Central memory CD8-positive, alpha-beta T cell (primary cell): ENCODE measurements at regions not wholly inside any gene's neighbourhood (a gene's known extent, or its start where the extent isn't known, plus 50 kb on each side); places are given as distances from the start of the nearest gene placed in this dataset.
"Not testable (repeated sequence)": the region's sequence is repeated elsewhere in the genome, so short reads cannot be mapped to it uniquely, and the experiment has no call there.

ENCODE experiments used
- ATAC-seq: fragments of 150-1000 bp; cut with Tn5 transposase; replicated peaks from 2 replicates; pipeline ENCODE4 v1.10.0; 2022; ENCODE audit warnings: mild to moderate bottlenecking, moderate FRiP score, moderate number of reproducible peaks; ENCODE audit not compliant: poor library complexity, severe bottlenecking; ENCODE audit errors: extremely low read depth
- DNase-seq, 2 donors: peaks; one replicate each; pipeline ENCODE4 v3.0.0; 2021; ENCODE audit warnings: low spot score in 2 of 2
- H3K27ac Mint-ChIP-seq: one replicate; pipeline ENCODE4 v1.8.0; 2022; ENCODE audit warnings: low read depth, mild to moderate bottlenecking, moderate library complexity, mixed read lengths
- H3K27me3 Mint-ChIP-seq: one replicate; pipeline ENCODE4 v1.8.0; 2022; ENCODE audit warnings: mixed read lengths
- H3K36me3 Mint-ChIP-seq: one replicate; pipeline ENCODE4 v1.8.0; 2022; ENCODE audit warnings: mild to moderate bottlenecking, moderate library complexity, mixed read lengths; ENCODE audit not compliant: insufficient read depth
- H3K4me1 Mint-ChIP-seq: one replicate; pipeline ENCODE4 v1.8.0; 2022; ENCODE audit warnings: mixed read lengths
- H3K4me3 Mint-ChIP-seq: one replicate; pipeline ENCODE4 v1.8.0; 2022; ENCODE audit warnings: mild to moderate bottlenecking, moderate library complexity, mixed read lengths
- H3K9me3 Mint-ChIP-seq: one replicate; pipeline ENCODE4 v1.8.0; 2022; ENCODE audit warnings: mixed read lengths

GRCh38 chr5:131107128-131107527 is 57.9 kb downstream of the HINT1 start:
- DNase-seq (no peak), ATAC-seq (peak; percentile 36)
- H3K4me3 Mint-ChIP-seq: peak overlapping the region; percentile 0
- H3K27me3 Mint-ChIP-seq: no peaks in the 10 kb centered on the region
- H3K27ac Mint-ChIP-seq: peak overlapping the region; percentile 32
- peaks cover 19% of the 10 kb centered on the region for H3K4me1 Mint-ChIP-seq
- peaks cover 1% of the 10 kb centered on the region for H3K36me3 Mint-ChIP-seq
- H3K9me3 Mint-ChIP-seq: no peaks in the 10 kb centered on the region

GRCh38 chr5:131104169-131104808 is 60.8 kb downstream of the HINT1 start:
- Mint-ChIP-seq H3K27ac (no peak overlapping the region), H3K27me3 (no peaks in the 10 kb centered on the region), H3K9me3 (no peaks in the 10 kb centered on the region), H3K36me3 (peaks cover 1% of the 10 kb centered on the region), H3K4me1 (peaks cover 15% of the 10 kb centered on the region), H3K4me3 (no peak overlapping the region)
- no peak for DNase-seq
- ATAC-seq: no peak

- no peak for DNase-seq
- Mint-ChIP-seq H3K36me3 (no peaks in the 10 kb centered on the region), H3K4me3 (no peak overlapping the region), H3K4me1 (no peaks in the 10 kb centered on the region), H3K27ac (peak overlapping the region; percentile 10), H3K9me3 (peaks cover 4% of the 10 kb centered on the region), H3K27me3 (peaks cover 17% of the 10 kb centered on the region)
- no peak for ATAC-seq
These were observed 68.0 kb downstream of the HINT1 start for GRCh38 chr5:131096774-131097710.

GRCh38 chr5:131095561-131095960 is 69.5 kb downstream of the HINT1 start:
- not testable (repeated sequence) for DNase-seq, H3K36me3 Mint-ChIP-seq, H3K9me3 Mint-ChIP-seq, H3K4me1 Mint-ChIP-seq, H3K4me3 Mint-ChIP-seq, ATAC-seq, H3K27ac Mint-ChIP-seq
- H3K27me3 Mint-ChIP-seq: peaks cover 17% of the 10 kb centered on the region

GRCh38 chr5:131084436-131084835 is 80.6 kb downstream of the HINT1 start:
- no peak for ATAC-seq
- H3K4me3 Mint-ChIP-seq: no peak overlapping the region
- no peak for DNase-seq
- no peak overlapping the region for H3K27ac Mint-ChIP-seq
- peaks cover 6% of the 10 kb centered on the region for H3K9me3 Mint-ChIP-seq
- peaks cover 40% of the 10 kb centered on the region for H3K27me3 Mint-ChIP-seq
- no peaks in the 10 kb centered on the region for H3K4me1 Mint-ChIP-seq
- no peaks in the 10 kb centered on the region for H3K36me3 Mint-ChIP-seq

- DNase-seq (no peak), ATAC-seq (no peak)
- H3K27me3 Mint-ChIP-seq: peaks cover 29% of the 10 kb centered on the region
- no peak overlapping the region for H3K4me3 Mint-ChIP-seq
- H3K27ac Mint-ChIP-seq: no peak overlapping the region
- H3K4me1 Mint-ChIP-seq: peaks cover 11% of the 10 kb centered on the region
- H3K9me3 Mint-ChIP-seq: no peaks in the 10 kb centered on the region
- H3K36me3 Mint-ChIP-seq: no peaks in the 10 kb centered on the region
These were observed 83.1 kb downstream of the HINT1 start for GRCh38 chr5:131081913-131082488.

GRCh38 chr5:131081374-131081773 is 83.7 kb downstream of the HINT1 start:
- Mint-ChIP-seq H3K27me3 (peaks cover 23% of the 10 kb centered on the region), H3K9me3 (no peaks in the 10 kb centered on the region), H3K36me3 (no peaks in the 10 kb centered on the region), H3K4me3 (no peak overlapping the region), H3K27ac (no peak overlapping the region), H3K4me1 (peaks cover 15% of the 10 kb centered on the region)
- no peak for ATAC-seq
- DNase-seq: no peak

GRCh38 chr5:131079232-131079631 is 85.8 kb downstream of the HINT1 start:
- peaks cover 15% of the 10 kb centered on the region for H3K4me1 Mint-ChIP-seq
- H3K9me3 Mint-ChIP-seq: no peaks in the 10 kb centered on the region
- H3K27me3 Mint-ChIP-seq: peaks cover 1% of the 10 kb centered on the region
- DNase-seq: no peak
- no peak for ATAC-seq
- no peaks in the 10 kb centered on the region for H3K36me3 Mint-ChIP-seq
- H3K4me3 Mint-ChIP-seq: no peak overlapping the region
- H3K27ac Mint-ChIP-seq: no peak overlapping the region

- H3K4me1 Mint-ChIP-seq: peaks cover 48% of the 10 kb centered on the region
These were observed 96.0 kb downstream of the HINT1 start for GRCh38 chr5:131068893-131069643.

GRCh38 chr5:131068076-131068475 is 97.0 kb downstream of the HINT1 start:
- H3K4me3 Mint-ChIP-seq: no peak overlapping the region
- peaks cover 7% of the 10 kb centered on the region for H3K36me3 Mint-ChIP-seq
- H3K9me3 Mint-ChIP-seq: peaks cover 6% of the 10 kb centered on the region

More at GRCh38 chr5:131068893-131069643, 96.0 kb downstream of the HINT1 start:
- ATAC-seq (peak; percentile 98), DNase-seq (peak; percentile 27 to 55)
- Mint-ChIP-seq H3K27me3 (no peaks in the 10 kb centered on the region), H3K27ac (peak overlapping the region; percentile 89), H3K4me3 (peak overlapping the region; percentile 54), H3K36me3 (peaks cover 7% of the 10 kb centered on the region), H3K9me3 (peaks cover 6% of the 10 kb centered on the region)

GRCh38 chr5:131067636-131068035 is 97.4 kb downstream of the HINT1 start:
- H3K4me1 Mint-ChIP-seq: peaks cover 54% of the 10 kb centered on the region
- peaks cover 6% of the 10 kb centered on the region for H3K9me3 Mint-ChIP-seq
- H3K27ac Mint-ChIP-seq: peak overlapping the region; percentile 78
- H3K4me3 Mint-ChIP-seq: no peak overlapping the region
- no peaks in the 10 kb centered on the region for H3K27me3 Mint-ChIP-seq
- H3K36me3 Mint-ChIP-seq: peaks cover 7% of the 10 kb centered on the region
- DNase-seq (no peak), ATAC-seq (no peak)

More at GRCh38 chr5:131068076-131068475, 97.0 kb downstream of the HINT1 start:
- DNase-seq: no peak
- no peak for ATAC-seq
- no peaks in the 10 kb centered on the region for H3K27me3 Mint-ChIP-seq
- peak overlapping the region; percentile 78 for H3K27ac Mint-ChIP-seq
- H3K4me1 Mint-ChIP-seq: peaks cover 54% of the 10 kb centered on the region
